B cell (primary cell): ENCODE measurements at regions not wholly inside any gene's neighbourhood (a gene's known extent, or its start where the extent isn't known, plus 50 kb on each side); places are given as distances from the start of the nearest gene placed in this dataset.

Experiments used
- ATAC-seq: fragments of 200-7000 bp; cut with Tn5 transposase; one replicate; pipeline ENCODE4 v1.10.0; 2021; ENCODE audit warnings: low read depth, mild to moderate bottlenecking, moderate number of reproducible peaks, moderate library complexity
- CTCF ChIA-PET: fragments of 350-600 bp; sonication (Branson Sonifier 250); formaldehyde crosslinking; loops from one replicate; lab custom pipeline; 2021; ENCODE audit warnings: antibody characterized with exemption, inconsistent platforms; lab: Charles Lee
- POLR2A ChIA-PET: fragments of 350-600 bp; sonication (Branson Sonifier 250); formaldehyde crosslinking; loops from one replicate; lab custom pipeline; 2021; ENCODE audit warnings: antibody characterized with exemption; lab: Charles Lee
- DNase-seq: peaks from one replicate; pipeline ENCODE4 v3.0.0; 2013
- H2AFZ ChIP-seq: 2 replicates; pipeline ENCODE4 v1.6.1; 2012; ENCODE audit warnings: mild to moderate bottlenecking, low read depth, low read length; ENCODE audit not compliant: insufficient read depth, poor library complexity, severe bottlenecking
- H3K27ac ChIP-seq, 2 donors: 1 replicate in 1 of 2; 2 replicates in 1 of 2; pipeline ENCODE4 v1.5.1; 2012 to 2013; ENCODE audit warnings: low read length in 2 of 2, mild to moderate bottlenecking in 2 of 2, moderate library complexity in 1 of 2
- H3K27me3 ChIP-seq, 4 experiments: fragments of 200-600 bp in 1 of 4; sonication (generic) in 1 of 4; replicated peaks in 1 of 4; 1 replicate in 2 of 4; 2 replicates in 2 of 4; pipeline versions ENCODE4 v1.6.1 to v1.7.0; 2013 to 2016; ENCODE audit warnings: low read length in 3 of 4, mild to moderate bottlenecking in 2 of 4, mixed read lengths in 1 of 4, moderate library complexity in 1 of 4; ENCODE audit not compliant: insufficient read depth in 4 of 4, control insufficient read depth in 3 of 4; ENCODE audit errors: control extremely low read depth in 1 of 4
- H3K36me3 ChIP-seq, 2 experiments: replicated peaks in 1 of 2; 1 replicate in 1 of 2; 2 replicates in 1 of 2; pipeline versions ENCODE4 v1.6.1 to v1.7.1; 2013; ENCODE audit warnings: low read length in 1 of 2; ENCODE audit not compliant: insufficient read depth in 2 of 2, control insufficient read depth in 1 of 2; ENCODE audit errors: control extremely low read depth in 1 of 2, extremely low read depth in 1 of 2
- H3K4me1 ChIP-seq, 2 donors: fragments of 200-600 bp in 1 of 2; sonication (generic) in 1 of 2; 1 replicate in 1 of 2; 2 replicates in 1 of 2; pipeline versions ENCODE4 v1.5.1 to v1.6.1; 2013 to 2017; ENCODE audit warnings: low read length in 2 of 2; ENCODE audit not compliant: control insufficient read depth in 2 of 2, insufficient read depth in 2 of 2
- H3K4me2 ChIP-seq: replicated peaks from 2 replicates; pipeline ENCODE3; 2012; ENCODE audit warnings: mild to moderate bottlenecking, low read depth, low read length; ENCODE audit not compliant: poor library complexity, severe bottlenecking
- H3K4me3 ChIP-seq, 5 experiments: fragments of 200-600 bp in 1 of 5; sonication (generic) in 1 of 5; 1 replicate in 3 of 5; 2 replicates in 2 of 5; pipeline versions ENCODE4 v1.5.1 to v1.7.0; 2011 to 2016; ENCODE audit warnings: low read length in 4 of 5, mild to moderate bottlenecking in 4 of 5, low read depth in 2 of 5, control low read depth in 1 of 5, moderate library complexity in 1 of 5; ENCODE audit not compliant: insufficient read depth in 1 of 5; ENCODE audit errors: control extremely low read depth in 1 of 5, extremely low read depth in 1 of 5
- H3K79me2 ChIP-seq: fragments of 200-600 bp; sonication (generic); one replicate; pipeline ENCODE4 v1.6.0; 2016; ENCODE audit warnings: low read length; ENCODE audit not compliant: control insufficient read depth, insufficient read depth
- H3K9ac ChIP-seq: fragments of 200-600 bp; sonication (generic); 2 replicates; pipeline ENCODE4 v1.6.1; 2017; ENCODE audit warnings: mild to moderate bottlenecking, low read length, moderate library complexity
- H3K9me3 ChIP-seq, 3 donors: one replicate each; pipeline versions ENCODE4 v1.6.1 to v1.7.1; 2013; ENCODE audit warnings: low read length in 2 of 3; ENCODE audit not compliant: control insufficient read depth in 2 of 3, insufficient read depth in 1 of 3; ENCODE audit errors: control extremely low read depth in 1 of 3
- H4K20me1 ChIP-seq: 2 replicates; pipeline ENCODE4 v1.6.0; 2012; ENCODE audit warnings: mild to moderate bottlenecking, low read length; ENCODE audit not compliant: insufficient read depth, control insufficient read depth, poor library complexity, severe bottlenecking
- H3K27ac Mint-ChIP-seq: one replicate; pipeline ENCODE4 v1.8.0; 2021; ENCODE audit warnings: mixed read lengths
- H3K27me3 Mint-ChIP-seq: one replicate; pipeline ENCODE4 v1.8.0; 2021; ENCODE audit warnings: mixed read lengths
- H3K4me1 Mint-ChIP-seq: one replicate; pipeline ENCODE4 v1.8.0; 2021; ENCODE audit warnings: mixed read lengths
- H3K4me3 Mint-ChIP-seq: one replicate; pipeline ENCODE4 v1.8.0; 2021; ENCODE audit warnings: mixed read lengths
- H3K9me3 Mint-ChIP-seq: one replicate; pipeline ENCODE4 v1.8.0; 2022; ENCODE audit warnings: mixed read lengths; ENCODE audit not compliant: insufficient read depth
- EZH2 ChIP-seq: IDR thresholded peaks from 2 replicates; pipeline ENCODE4 v1.6.1; 2012; ENCODE audit warnings: borderline replicate concordance, low read depth, mild to moderate bottlenecking, moderate library complexity, low read length; ENCODE audit not compliant: insufficient read depth, poor library complexity, severe bottlenecking
- WGBS: methylation state at CpG from one replicate; pipeline ENCODE4 v1.1.5; 2013; ENCODE audit warnings: missing lambda C conversion rate; ENCODE audit not compliant: insufficient coverage; 5-methylcytosine and 5-hydroxymethylcytosine counted together
- intact Hi-C: fragments of 100-400 bp; cut with micrococcal nuclease; formaldehyde crosslinking; loops from one replicate; pipeline ENCODE4 v1.10.0; 2022
- TF ChIP-seq, protein P1 (sequence below): fragments of 200-600 bp; IDR thresholded peaks from one replicate; pipeline ENCODE4 v1.8.0; 2022; ENCODE audit warnings: antibody characterized with exemption, mild to moderate bottlenecking

GRCh38 chr6:140977403-140977802, 1155.3 kb upstream of the GJE1 start:
- Histone ChIP-seq H3K9me3 (no peaks in the 10 kb centered on the region), H3K27me3 (no peaks in the 10 kb centered on the region), H2AFZ (no peak overlapping the region), H3K36me3 (no peaks in the 10 kb centered on the region), H3K27ac (no peak overlapping the region), H4K20me1 (no peaks in the 10 kb centered on the region), H3K4me2 (no peak overlapping the region), H3K9ac (no peak overlapping the region), H3K79me2 (no peaks in the 10 kb centered on the region), H3K4me3 (no peak overlapping the region), H3K4me1 (no peaks in the 10 kb centered on the region)
- H3K27me3 Mint-ChIP-seq: no peaks in the 10 kb centered on the region
- intact Hi-C loops: no loop called here
- H3K9me3 Mint-ChIP-seq: no peaks in the 10 kb centered on the region
- ChIA-PET CTCF (no interaction called here), POLR2A (no interaction called here)
- H3K4me3 Mint-ChIP-seq: no peak overlapping the region
- H3K27ac Mint-ChIP-seq: no peak overlapping the region
- ATAC-seq (no peak), DNase-seq (no peak)
- no CpG with 5 or more reads among the region's 2 CpGs for WGBS
- TF ChIP-seq EZH2: no peak
- TF ChIP-seq, protein P1, sequence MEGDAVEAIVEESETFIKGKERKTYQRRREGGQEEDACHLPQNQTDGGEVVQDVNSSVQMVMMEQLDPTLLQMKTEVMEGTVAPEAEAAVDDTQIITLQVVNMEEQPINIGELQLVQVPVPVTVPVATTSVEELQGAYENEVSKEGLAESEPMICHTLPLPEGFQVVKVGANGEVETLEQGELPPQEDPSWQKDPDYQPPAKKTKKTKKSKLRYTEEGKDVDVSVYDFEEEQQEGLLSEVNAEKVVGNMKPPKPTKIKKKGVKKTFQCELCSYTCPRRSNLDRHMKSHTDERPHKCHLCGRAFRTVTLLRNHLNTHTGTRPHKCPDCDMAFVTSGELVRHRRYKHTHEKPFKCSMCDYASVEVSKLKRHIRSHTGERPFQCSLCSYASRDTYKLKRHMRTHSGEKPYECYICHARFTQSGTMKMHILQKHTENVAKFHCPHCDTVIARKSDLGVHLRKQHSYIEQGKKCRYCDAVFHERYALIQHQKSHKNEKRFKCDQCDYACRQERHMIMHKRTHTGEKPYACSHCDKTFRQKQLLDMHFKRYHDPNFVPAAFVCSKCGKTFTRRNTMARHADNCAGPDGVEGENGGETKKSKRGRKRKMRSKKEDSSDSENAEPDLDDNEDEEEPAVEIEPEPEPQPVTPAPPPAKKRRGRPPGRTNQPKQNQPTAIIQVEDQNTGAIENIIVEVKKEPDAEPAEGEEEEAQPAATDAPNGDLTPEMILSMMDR: no peak
- no peaks in the 10 kb centered on the region for H3K4me1 Mint-ChIP-seq

DNA sequence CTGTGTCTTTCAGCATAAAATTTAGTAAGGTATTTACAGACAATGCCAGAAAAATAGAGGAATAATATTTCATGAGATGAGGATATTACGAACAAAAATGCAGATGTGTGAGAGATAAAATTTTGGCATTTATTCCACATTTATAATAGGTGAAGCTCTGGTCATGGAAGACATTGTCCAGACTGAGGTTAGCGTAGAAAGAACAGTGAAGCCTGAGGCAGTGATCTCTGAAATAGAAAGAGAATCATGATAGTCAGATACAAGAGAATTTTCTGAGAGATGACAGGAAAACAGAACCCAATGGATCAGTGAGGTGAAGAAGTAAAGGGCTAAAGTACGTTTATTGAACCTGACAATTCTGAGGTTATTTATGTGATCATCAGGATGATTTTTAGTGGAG, 1155.9 kb upstream of the GJE1 start:
- no peak overlapping the region for H3K27ac Mint-ChIP-seq
- no peaks in the 10 kb centered on the region for H3K27me3 ChIP-seq
- H3K9me3 Mint-ChIP-seq: no peaks in the 10 kb centered on the region
- H3K4me1 ChIP-seq: no peaks in the 10 kb centered on the region
- no peaks in the 10 kb centered on the region for H3K27me3 Mint-ChIP-seq
- DNase-seq (no peak), ATAC-seq (no peak)
- H2AFZ ChIP-seq: no peak overlapping the region
- intact Hi-C loops: no loop called here
- H3K4me3 ChIP-seq: no peak overlapping the region
- H3K4me2 ChIP-seq: no peak overlapping the region
- POLR2A ChIA-PET: no interaction called here
- H3K36me3 ChIP-seq: no peaks in the 10 kb centered on the region
- H3K79me2 ChIP-seq: no peaks in the 10 kb centered on the region
- no peak for TF ChIP-seq EZH2
- TF ChIP-seq, protein P1: no peak
- CTCF ChIA-PET: no interaction called here
- H3K27ac ChIP-seq: no peak overlapping the region
- H3K4me3 Mint-ChIP-seq: no peak overlapping the region
- H3K4me1 Mint-ChIP-seq: no peaks in the 10 kb centered on the region
- WGBS: 77% methylated on average over 2 of the region's 3 CpGs
- H4K20me1 ChIP-seq: no peaks in the 10 kb centered on the region
- H3K9me3 ChIP-seq: no peaks in the 10 kb centered on the region
- no peak overlapping the region for H3K9ac ChIP-seq
